B cell (primary cell): ENCODE measurements at regions not wholly inside any gene's neighbourhood (a gene's known extent, or its start where the extent isn't known, plus 50 kb on each side); places are given as distances from the start of the nearest gene placed in this dataset.
A peak's percentile ranks its signal among the peaks of the same experiment; 100 is the strongest.

Experiments used
- ATAC-seq: fragments of 200-7000 bp; cut with Tn5 transposase; one replicate; pipeline ENCODE4 v1.10.0; 2021; ENCODE audit warnings: low read depth, mild to moderate bottlenecking, moderate number of reproducible peaks, moderate library complexity
- CTCF ChIA-PET: fragments of 350-600 bp; sonication (Branson Sonifier 250); formaldehyde crosslinking; loops from one replicate; lab custom pipeline; 2021; ENCODE audit warnings: antibody characterized with exemption, inconsistent platforms; lab: Charles Lee
- POLR2A ChIA-PET: fragments of 350-600 bp; sonication (Branson Sonifier 250); formaldehyde crosslinking; loops from one replicate; lab custom pipeline; 2021; ENCODE audit warnings: antibody characterized with exemption; lab: Charles Lee
- DNase-seq: peaks from one replicate; pipeline ENCODE4 v3.0.0; 2013
- H2AFZ ChIP-seq: 2 replicates; pipeline ENCODE4 v1.6.1; 2012; ENCODE audit warnings: mild to moderate bottlenecking, low read depth, low read length; ENCODE audit not compliant: insufficient read depth, poor library complexity, severe bottlenecking
- H3K27ac ChIP-seq, 2 donors: 1 replicate in 1 of 2; 2 replicates in 1 of 2; pipeline ENCODE4 v1.5.1; 2012 to 2013; ENCODE audit warnings: low read length in 2 of 2, mild to moderate bottlenecking in 2 of 2, moderate library complexity in 1 of 2
- H3K27me3 ChIP-seq, 4 experiments: fragments of 200-600 bp in 1 of 4; sonication (generic) in 1 of 4; replicated peaks in 1 of 4; 1 replicate in 2 of 4; 2 replicates in 2 of 4; pipeline versions ENCODE4 v1.6.1 to v1.7.0; 2013 to 2016; ENCODE audit warnings: low read length in 3 of 4, mild to moderate bottlenecking in 2 of 4, mixed read lengths in 1 of 4, moderate library complexity in 1 of 4; ENCODE audit not compliant: insufficient read depth in 4 of 4, control insufficient read depth in 3 of 4; ENCODE audit errors: control extremely low read depth in 1 of 4
- H3K36me3 ChIP-seq, 2 experiments: replicated peaks in 1 of 2; 1 replicate in 1 of 2; 2 replicates in 1 of 2; pipeline versions ENCODE4 v1.6.1 to v1.7.1; 2013; ENCODE audit warnings: low read length in 1 of 2; ENCODE audit not compliant: insufficient read depth in 2 of 2, control insufficient read depth in 1 of 2; ENCODE audit errors: control extremely low read depth in 1 of 2, extremely low read depth in 1 of 2
- H3K4me1 ChIP-seq, 2 donors: fragments of 200-600 bp in 1 of 2; sonication (generic) in 1 of 2; 1 replicate in 1 of 2; 2 replicates in 1 of 2; pipeline versions ENCODE4 v1.5.1 to v1.6.1; 2013 to 2017; ENCODE audit warnings: low read length in 2 of 2; ENCODE audit not compliant: control insufficient read depth in 2 of 2, insufficient read depth in 2 of 2
- H3K4me2 ChIP-seq: replicated peaks from 2 replicates; pipeline ENCODE3; 2012; ENCODE audit warnings: mild to moderate bottlenecking, low read depth, low read length; ENCODE audit not compliant: poor library complexity, severe bottlenecking
- H3K4me3 ChIP-seq, 5 experiments: fragments of 200-600 bp in 1 of 5; sonication (generic) in 1 of 5; 1 replicate in 3 of 5; 2 replicates in 2 of 5; pipeline versions ENCODE4 v1.5.1 to v1.7.0; 2011 to 2016; ENCODE audit warnings: low read length in 4 of 5, mild to moderate bottlenecking in 4 of 5, low read depth in 2 of 5, control low read depth in 1 of 5, moderate library complexity in 1 of 5; ENCODE audit not compliant: insufficient read depth in 1 of 5; ENCODE audit errors: control extremely low read depth in 1 of 5, extremely low read depth in 1 of 5
- H3K79me2 ChIP-seq: fragments of 200-600 bp; sonication (generic); one replicate; pipeline ENCODE4 v1.6.0; 2016; ENCODE audit warnings: low read length; ENCODE audit not compliant: control insufficient read depth, insufficient read depth
- H3K9ac ChIP-seq: fragments of 200-600 bp; sonication (generic); 2 replicates; pipeline ENCODE4 v1.6.1; 2017; ENCODE audit warnings: mild to moderate bottlenecking, low read length, moderate library complexity
- H3K9me3 ChIP-seq, 3 donors: one replicate each; pipeline versions ENCODE4 v1.6.1 to v1.7.1; 2013; ENCODE audit warnings: low read length in 2 of 3; ENCODE audit not compliant: control insufficient read depth in 2 of 3, insufficient read depth in 1 of 3; ENCODE audit errors: control extremely low read depth in 1 of 3
- H4K20me1 ChIP-seq: 2 replicates; pipeline ENCODE4 v1.6.0; 2012; ENCODE audit warnings: mild to moderate bottlenecking, low read length; ENCODE audit not compliant: insufficient read depth, control insufficient read depth, poor library complexity, severe bottlenecking
- H3K27ac Mint-ChIP-seq: one replicate; pipeline ENCODE4 v1.8.0; 2021; ENCODE audit warnings: mixed read lengths
- H3K27me3 Mint-ChIP-seq: one replicate; pipeline ENCODE4 v1.8.0; 2021; ENCODE audit warnings: mixed read lengths
- H3K4me1 Mint-ChIP-seq: one replicate; pipeline ENCODE4 v1.8.0; 2021; ENCODE audit warnings: mixed read lengths
- H3K4me3 Mint-ChIP-seq: one replicate; pipeline ENCODE4 v1.8.0; 2021; ENCODE audit warnings: mixed read lengths
- H3K9me3 Mint-ChIP-seq: one replicate; pipeline ENCODE4 v1.8.0; 2022; ENCODE audit warnings: mixed read lengths; ENCODE audit not compliant: insufficient read depth
- EZH2 ChIP-seq: IDR thresholded peaks from 2 replicates; pipeline ENCODE4 v1.6.1; 2012; ENCODE audit warnings: borderline replicate concordance, low read depth, mild to moderate bottlenecking, moderate library complexity, low read length; ENCODE audit not compliant: insufficient read depth, poor library complexity, severe bottlenecking
- WGBS: methylation state at CpG from one replicate; pipeline ENCODE4 v1.1.5; 2013; ENCODE audit warnings: missing lambda C conversion rate; ENCODE audit not compliant: insufficient coverage; 5-methylcytosine and 5-hydroxymethylcytosine counted together
- intact Hi-C: fragments of 100-400 bp; cut with micrococcal nuclease; formaldehyde crosslinking; loops from one replicate; pipeline ENCODE4 v1.10.0; 2022
- TF ChIP-seq, protein P1 (sequence below): fragments of 200-600 bp; IDR thresholded peaks from one replicate; pipeline ENCODE4 v1.8.0; 2022; ENCODE audit warnings: antibody characterized with exemption, mild to moderate bottlenecking

DNA sequence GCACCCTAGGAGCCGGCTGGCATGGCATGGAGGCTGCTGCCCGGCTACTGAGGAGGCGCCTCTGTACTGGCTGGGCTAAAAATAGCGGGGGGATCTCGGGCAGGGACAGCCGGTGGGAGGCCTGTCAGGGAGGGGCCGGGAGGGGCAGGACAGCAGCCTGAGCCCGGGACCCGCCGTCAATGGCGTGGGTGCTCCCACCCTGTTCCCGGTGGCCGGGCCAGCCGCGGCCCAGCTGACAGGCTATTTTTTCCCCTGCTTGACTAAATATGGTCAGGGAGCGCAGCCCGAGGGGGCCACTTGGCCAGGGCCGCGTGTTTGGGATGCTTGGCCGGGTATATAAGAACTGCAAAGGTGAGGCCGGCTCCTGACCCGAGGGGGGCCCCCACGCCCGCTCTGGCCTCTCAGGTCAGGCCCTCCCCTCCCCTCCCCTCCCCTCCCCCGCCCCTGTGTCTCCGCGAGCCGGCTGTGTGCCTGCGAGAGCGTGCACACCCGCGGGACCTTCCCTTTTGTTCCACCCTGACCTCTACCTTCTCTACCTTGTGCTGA lies 74.4 kb upstream of the GATA5 start:
- WGBS, result 21% methylated on average over 28 of the region's 32 CpGs
- Histone ChIP-seq H4K20me1 (no peaks in the 10 kb centered on the region), H3K9me3 (peaks cover 0 to 10% (median 0%) of the 10 kb centered on the region in 3 donors), H3K36me3 (no peaks in the 10 kb centered on the region), H3K9ac (peak overlapping the region; percentile 45), H3K4me1 (peaks cover 14 to 18% of the 10 kb centered on the region in 2 donors), H2AFZ (peak overlapping the region; percentile 60), H3K27me3 (peaks cover 0 to 58% (median 16%) of the 10 kb centered on the region in 4 experiments), H3K4me3 (peak overlapping the region in 3 of 5 experiments; percentile 33 to 47 (median 33)), H3K27ac (no peak overlapping the region), H3K79me2 (no peaks in the 10 kb centered on the region), H3K4me2 (peak overlapping the region; percentile 86)
- ATAC-seq (no peak), DNase-seq (no peak)
- Mint-ChIP-seq H3K4me3 (peak overlapping the region; percentile 76), H3K4me1 (peaks cover 10% of the 10 kb centered on the region), H3K27ac (no peak overlapping the region), H3K9me3 (no peaks in the 10 kb centered on the region), H3K27me3 (peaks cover 27% of the 10 kb centered on the region)
- intact Hi-C loops, result loop anchor here (10.0 kb wide), 1 partner anchor 55 kb away; no protein-coding TSS in a partner anchor
- ChIA-PET CTCF (no interaction called here), POLR2A (no interaction called here)
- TF ChIP-seq, protein P1, sequence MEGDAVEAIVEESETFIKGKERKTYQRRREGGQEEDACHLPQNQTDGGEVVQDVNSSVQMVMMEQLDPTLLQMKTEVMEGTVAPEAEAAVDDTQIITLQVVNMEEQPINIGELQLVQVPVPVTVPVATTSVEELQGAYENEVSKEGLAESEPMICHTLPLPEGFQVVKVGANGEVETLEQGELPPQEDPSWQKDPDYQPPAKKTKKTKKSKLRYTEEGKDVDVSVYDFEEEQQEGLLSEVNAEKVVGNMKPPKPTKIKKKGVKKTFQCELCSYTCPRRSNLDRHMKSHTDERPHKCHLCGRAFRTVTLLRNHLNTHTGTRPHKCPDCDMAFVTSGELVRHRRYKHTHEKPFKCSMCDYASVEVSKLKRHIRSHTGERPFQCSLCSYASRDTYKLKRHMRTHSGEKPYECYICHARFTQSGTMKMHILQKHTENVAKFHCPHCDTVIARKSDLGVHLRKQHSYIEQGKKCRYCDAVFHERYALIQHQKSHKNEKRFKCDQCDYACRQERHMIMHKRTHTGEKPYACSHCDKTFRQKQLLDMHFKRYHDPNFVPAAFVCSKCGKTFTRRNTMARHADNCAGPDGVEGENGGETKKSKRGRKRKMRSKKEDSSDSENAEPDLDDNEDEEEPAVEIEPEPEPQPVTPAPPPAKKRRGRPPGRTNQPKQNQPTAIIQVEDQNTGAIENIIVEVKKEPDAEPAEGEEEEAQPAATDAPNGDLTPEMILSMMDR, result no peak
- no peak for TF ChIP-seq EZH2
